Mammary epithelial cell (primary cell): ENCODE measurements at regions not wholly inside any gene's neighbourhood (a gene's known extent, or its start where the extent isn't known, plus 50 kb on each side); places are given as distances from the start of the nearest gene placed in this dataset.

ENCODE experiments used
- CTCF ChIP-seq, 2 donors: IDR thresholded peaks in 1 of 2; conservative IDR thresholded peaks in 1 of 2; 2 replicates each; pipeline ENCODE4 v1.5.1; 2011 to 2012; ENCODE audit warnings: inconsistent platforms in 2 of 2, low read length in 2 of 2, mild to moderate bottlenecking in 2 of 2, control low read depth in 1 of 2, low read depth in 1 of 2; ENCODE audit not compliant: insufficient read depth in 1 of 2; ENCODE audit errors: extremely low read depth in 1 of 2
- EZH2 ChIP-seq: IDR thresholded peaks from 2 replicates; pipeline ENCODE4 v1.6.1; 2012; ENCODE audit warnings: low read length, inconsistent platforms, borderline replicate concordance

GRCh38 chr17:22161376-22161775 lies 469.1 kb downstream of the KCNJ18 start:
- TF ChIP-seq CTCF (conservative IDR thresholded peaks at IDR 0.05 in 1 of 2, IDR thresholded peaks at IDR 0.05 in 1 of 2; ENCODE audit: extremely low read depth in 1 of 2, insufficient read depth in 1 of 2, low read depth in 1 of 2, low read length in 2 of 2) (no peak), EZH2 (no peak)
